MM.1S (cell line): ENCODE measurements at regions not wholly inside any gene's neighbourhood (a gene's known extent, or its start where the extent isn't known, plus 50 kb on each side); places are given as distances from the start of the nearest gene placed in this dataset.

Experiments used
- DNase-seq: peaks from one replicate; pipeline ENCODE4 v3.0.0-alpha.2; 2015
- H2AFZ ChIP-seq: fragments of 300-600 bp; sonication (generic); 2 replicates; pipeline ENCODE4 v1.6.0; 2016; ENCODE audit warnings: antibody characterized with exemption, low read length
- H3F3A ChIP-seq: fragments of 300-600 bp; sonication (generic); 2 replicates; pipeline ENCODE4 v1.6.1; 2016; ENCODE audit warnings: mild to moderate bottlenecking, antibody characterized with exemption, low read length, moderate library complexity, mixed read lengths; ENCODE audit not compliant: insufficient read depth
- H3K27ac ChIP-seq: fragments of 300-600 bp; sonication (generic); 2 replicates; pipeline ENCODE4 v1.5.1; 2016; ENCODE audit warnings: mild to moderate bottlenecking, low read length
- H3K27me3 ChIP-seq: fragments of 300-600 bp; sonication (generic); replicated peaks from 2 replicates; pipeline ENCODE4 v1.6.0; 2016; ENCODE audit warnings: low read length; ENCODE audit not compliant: insufficient read depth
- H3K36me3 ChIP-seq: fragments of 300-600 bp; sonication (generic); replicated peaks from 2 replicates; pipeline ENCODE4 v1.6.1; 2016; ENCODE audit warnings: mild to moderate bottlenecking, low read length, mixed read lengths; ENCODE audit not compliant: insufficient read depth
- H3K4me1 ChIP-seq: fragments of 300-600 bp; sonication (generic); 2 replicates; pipeline ENCODE4 v1.6.1; 2016; ENCODE audit warnings: low read length, mixed read lengths
- H3K4me2 ChIP-seq: fragments of 300-600 bp; sonication (generic); 2 replicates; pipeline ENCODE4 v1.6.0; 2016; ENCODE audit warnings: low read depth, low read length
- H3K4me3 ChIP-seq: fragments of 300-600 bp; sonication (generic); 2 replicates; pipeline ENCODE4 v1.5.1; 2016; ENCODE audit warnings: low read length, mixed read lengths
- H3K79me2 ChIP-seq: fragments of 300-600 bp; sonication (generic); 2 replicates; pipeline ENCODE4 v1.6.1; 2016; ENCODE audit warnings: mixed run types, low read length, mixed read lengths
- H3K9ac ChIP-seq: fragments of 300-600 bp; sonication (generic); 2 replicates; pipeline ENCODE4 v1.6.1; 2016; ENCODE audit warnings: low read length, mixed read lengths
- H3K9me2 ChIP-seq: fragments of 300-600 bp; sonication (generic); replicated peaks from 2 replicates; pipeline ENCODE4 v1.6.1; 2016; ENCODE audit warnings: mild to moderate bottlenecking, low read length, mixed read lengths; ENCODE audit not compliant: insufficient read depth
- H3K9me3 ChIP-seq: fragments of 300-600 bp; sonication (generic); replicated peaks from 2 replicates; pipeline ENCODE4 v1.6.1; 2016; ENCODE audit warnings: mild to moderate bottlenecking, low read length, mixed read lengths; ENCODE audit not compliant: insufficient read depth
- H4K20me1 ChIP-seq: fragments of 300-600 bp; sonication (generic); 2 replicates; pipeline ENCODE4 v1.6.1; 2016; ENCODE audit warnings: mild to moderate bottlenecking, low read length, moderate library complexity, mixed read lengths; ENCODE audit not compliant: insufficient read depth
- CTCF ChIP-seq: fragments of 300-600 bp; sonication (generic); IDR thresholded peaks from 2 replicates; pipeline ENCODE4 v1.5.1; 2016; ENCODE audit warnings: antibody characterized with exemption, low read length, mixed read lengths
- EZH2 ChIP-seq: fragments of 300-600 bp; sonication (generic); optimal IDR thresholded peaks from 2 replicates; pipeline ENCODE3; 2017; ENCODE audit warnings: low read depth, mild to moderate bottlenecking, antibody characterized with exemption, low read length, mixed read lengths
- EZH2phosphoT487 ChIP-seq: fragments of 300-600 bp; sonication (generic); IDR thresholded peaks from 2 replicates; pipeline ENCODE4 v1.6.1; 2018; ENCODE audit warnings: antibody characterized with exemption, low read length

DNA sequence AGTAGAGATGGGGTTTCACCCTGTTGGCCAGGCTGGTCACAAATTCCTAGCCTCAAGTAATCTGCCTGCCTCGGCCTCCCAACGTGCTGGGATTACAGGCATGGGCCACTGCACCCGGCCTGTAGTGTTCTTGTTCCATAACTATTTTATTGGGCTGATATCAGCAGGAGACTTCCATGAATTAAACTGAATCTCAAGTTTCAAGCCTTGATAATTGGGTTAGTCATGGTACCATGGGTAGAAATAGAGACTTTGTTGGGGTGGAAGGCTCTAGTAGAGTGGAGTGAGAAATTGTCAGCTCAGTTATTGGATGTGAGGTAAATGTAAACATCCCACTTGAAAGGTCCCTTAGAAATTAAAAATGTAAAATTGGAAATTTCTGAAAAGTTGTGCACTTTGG is 419.1 kb downstream of the ADGRL2 start:
- Histone ChIP-seq H3K27ac (no peak overlapping the region), H3K4me1 (no peaks in the 10 kb centered on the region), H3K79me2 (no peaks in the 10 kb centered on the region), H3K27me3 (no peaks in the 10 kb centered on the region), H3K9me3 (no peaks in the 10 kb centered on the region), H3K4me2 (no peak overlapping the region), H3K9ac (no peak overlapping the region), H3F3A (no peaks in the 10 kb centered on the region), H2AFZ (no peak overlapping the region), H3K9me2 (no peaks in the 10 kb centered on the region), H4K20me1 (no peaks in the 10 kb centered on the region), H3K4me3 (no peak overlapping the region), H3K36me3 (no peaks in the 10 kb centered on the region)
- no peak for DNase-seq
- TF ChIP-seq EZH2phosphoT487 (no peak), EZH2 (no peak), CTCF (no peak)

DNA sequence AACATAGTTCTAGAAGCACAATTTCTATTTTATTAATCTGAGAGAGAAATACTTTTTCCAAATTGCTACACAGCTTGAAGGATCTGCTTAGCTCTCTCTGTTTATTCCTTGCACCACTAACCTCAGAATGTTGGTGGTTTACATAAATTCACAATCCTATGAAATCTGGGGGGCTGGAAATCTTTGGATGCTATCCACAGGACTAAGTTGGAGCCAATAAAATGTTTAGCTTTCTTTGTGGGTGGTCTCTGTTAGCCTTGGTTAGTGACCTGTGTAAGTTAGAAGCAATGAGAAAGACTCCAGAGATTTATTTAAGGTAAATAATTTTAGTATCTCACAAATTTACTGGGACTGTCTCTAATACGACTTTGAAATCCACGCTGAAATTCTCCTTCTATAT is 418.1 kb downstream of the ADGRL2 start:
- no peak overlapping the region for H3K4me3 ChIP-seq
- DNase-seq: no peak
- TF ChIP-seq EZH2phosphoT487: no peak
- TF ChIP-seq EZH2: no peak
- TF ChIP-seq CTCF: no peak

DNA sequence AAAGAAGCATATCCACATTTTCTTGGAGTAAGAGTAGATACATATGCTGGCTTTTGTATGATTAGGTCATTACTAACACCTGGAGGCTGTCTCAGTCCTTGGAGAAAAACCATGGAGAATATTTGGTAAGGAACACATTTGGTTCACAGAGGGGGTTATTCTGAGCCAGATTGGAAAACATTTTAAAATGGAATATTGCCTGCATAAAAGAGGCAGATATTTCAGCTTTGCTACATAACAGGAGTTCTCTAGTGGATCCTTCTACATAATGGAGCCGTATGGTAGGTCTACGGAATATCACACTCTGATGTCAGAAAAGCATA is 415.1 kb downstream of the ADGRL2 start:
- DNase-seq: no peak
- Histone ChIP-seq H3K9me2 (no peaks in the 10 kb centered on the region), H3K36me3 (no peaks in the 10 kb centered on the region), H3K79me2 (no peaks in the 10 kb centered on the region), H3K4me3 (no peak overlapping the region), H3K27ac (no peak overlapping the region), H3K4me1 (no peaks in the 10 kb centered on the region), H4K20me1 (no peaks in the 10 kb centered on the region), H3F3A (no peaks in the 10 kb centered on the region), H3K9ac (no peak overlapping the region), H2AFZ (no peak overlapping the region), H3K4me2 (no peak overlapping the region), H3K9me3 (no peaks in the 10 kb centered on the region), H3K27me3 (no peaks in the 10 kb centered on the region)
- TF ChIP-seq EZH2phosphoT487 (no peak), EZH2 (no peak)

More for the DNA sequence above, 418.1 kb downstream of the ADGRL2 start:
- H3K27ac ChIP-seq: no peak overlapping the region
- no peaks in the 10 kb centered on the region for H4K20me1 ChIP-seq
- no peaks in the 10 kb centered on the region for H3K36me3 ChIP-seq
- H3F3A ChIP-seq: no peaks in the 10 kb centered on the region
- no peak overlapping the region for H3K4me2 ChIP-seq
- no peaks in the 10 kb centered on the region for H3K4me1 ChIP-seq
- no peaks in the 10 kb centered on the region for H3K27me3 ChIP-seq
- H3K79me2 ChIP-seq: no peaks in the 10 kb centered on the region
- no peak overlapping the region for H3K9ac ChIP-seq
- no peaks in the 10 kb centered on the region for H3K9me2 ChIP-seq
- no peaks in the 10 kb centered on the region for H3K9me3 ChIP-seq
- H2AFZ ChIP-seq: no peak overlapping the region

GRCh38 chr1:82215056-82215852 is 414.5 kb downstream of the ADGRL2 start:
- Histone ChIP-seq H2AFZ (no peak overlapping the region), H3K9me3 (no peaks in the 10 kb centered on the region)

More at GRCh38 chr1:82215056-82215852, 414.5 kb downstream of the ADGRL2 start:
- H3F3A ChIP-seq: no peaks in the 10 kb centered on the region
- no peaks in the 10 kb centered on the region for H3K36me3 ChIP-seq
- DNase-seq: no peak
- H3K9ac ChIP-seq: no peak overlapping the region
- TF ChIP-seq EZH2phosphoT487 (no peak), EZH2 (no peak)
- no peak overlapping the region for H3K27ac ChIP-seq
- no peaks in the 10 kb centered on the region for H3K4me1 ChIP-seq
- no peaks in the 10 kb centered on the region for H4K20me1 ChIP-seq
- no peak overlapping the region for H3K4me2 ChIP-seq
- H3K79me2 ChIP-seq: no peaks in the 10 kb centered on the region
- no peak overlapping the region for H3K4me3 ChIP-seq
- no peaks in the 10 kb centered on the region for H3K27me3 ChIP-seq
- no peaks in the 10 kb centered on the region for H3K9me2 ChIP-seq
